CD1c-positive myeloid dendritic cell (primary cell): ENCODE measurements at regions not wholly inside any gene's neighbourhood (a gene's known extent, or its start where the extent isn't known, plus 50 kb on each side); places are given as distances from the start of the nearest gene placed in this dataset.

Experiments used
- DNase-seq: peaks from one replicate; pipeline ENCODE4 v3.0.0-alpha.2; 2016; ENCODE audit errors: extremely low spot score

DNA sequence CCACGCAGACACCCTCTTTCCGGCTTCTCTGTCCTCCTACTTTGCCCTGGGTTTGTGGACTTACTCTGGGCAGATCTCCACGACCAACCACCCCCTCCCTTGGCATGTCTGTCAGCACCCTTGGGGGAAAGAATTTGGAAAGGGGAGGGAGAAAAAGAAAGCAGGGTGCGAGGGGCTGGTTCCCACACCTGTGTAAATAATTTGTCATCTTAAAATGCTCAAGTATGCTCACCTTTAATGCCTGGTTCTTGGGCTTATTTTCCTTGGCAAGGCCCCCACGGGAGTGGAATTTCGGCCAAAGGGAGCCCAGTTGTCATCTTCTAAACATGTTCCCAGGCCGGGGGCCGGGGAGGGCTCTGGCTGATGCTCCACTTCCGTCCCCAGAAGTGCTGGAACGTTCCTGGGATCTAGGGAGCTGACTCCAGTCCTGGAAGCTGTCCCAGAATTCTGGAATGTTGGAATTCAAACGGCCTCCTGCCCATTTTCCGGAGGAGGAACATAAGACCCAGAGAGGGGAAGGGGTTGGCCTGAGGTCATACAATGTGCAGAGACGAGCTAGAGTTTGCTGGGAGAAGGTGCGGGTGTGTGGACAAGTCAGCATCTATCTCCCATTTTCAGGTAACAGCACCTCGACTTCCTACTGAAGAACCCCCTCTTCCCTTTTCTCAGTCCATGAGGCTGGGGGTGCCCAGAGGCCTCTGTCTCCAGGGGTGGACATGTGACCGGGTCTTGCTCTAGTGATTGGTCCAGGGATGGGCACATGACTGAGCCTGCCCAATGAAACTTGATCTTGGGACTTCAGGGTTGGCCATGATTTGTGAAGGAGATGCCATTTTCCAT lies 122.3 kb downstream of the CEBPB start:
- DNase-seq, result no peak

DNA sequence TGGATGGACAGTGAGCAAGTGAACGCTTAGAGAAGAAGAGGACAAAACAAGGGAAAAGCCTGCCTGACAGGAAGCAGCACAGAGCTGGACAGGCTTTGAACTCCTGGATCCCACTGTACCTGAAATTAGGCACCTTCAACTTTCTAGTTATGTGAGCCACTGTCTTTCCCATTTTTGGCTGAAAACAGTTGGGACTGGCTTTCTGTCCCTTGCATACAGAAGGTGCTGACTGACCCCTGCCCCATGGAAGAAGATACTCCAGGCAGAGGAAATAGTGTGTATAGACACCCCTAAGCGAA lies 122.8 kb downstream of the CEBPB start:
- no peak for DNase-seq

DNA sequence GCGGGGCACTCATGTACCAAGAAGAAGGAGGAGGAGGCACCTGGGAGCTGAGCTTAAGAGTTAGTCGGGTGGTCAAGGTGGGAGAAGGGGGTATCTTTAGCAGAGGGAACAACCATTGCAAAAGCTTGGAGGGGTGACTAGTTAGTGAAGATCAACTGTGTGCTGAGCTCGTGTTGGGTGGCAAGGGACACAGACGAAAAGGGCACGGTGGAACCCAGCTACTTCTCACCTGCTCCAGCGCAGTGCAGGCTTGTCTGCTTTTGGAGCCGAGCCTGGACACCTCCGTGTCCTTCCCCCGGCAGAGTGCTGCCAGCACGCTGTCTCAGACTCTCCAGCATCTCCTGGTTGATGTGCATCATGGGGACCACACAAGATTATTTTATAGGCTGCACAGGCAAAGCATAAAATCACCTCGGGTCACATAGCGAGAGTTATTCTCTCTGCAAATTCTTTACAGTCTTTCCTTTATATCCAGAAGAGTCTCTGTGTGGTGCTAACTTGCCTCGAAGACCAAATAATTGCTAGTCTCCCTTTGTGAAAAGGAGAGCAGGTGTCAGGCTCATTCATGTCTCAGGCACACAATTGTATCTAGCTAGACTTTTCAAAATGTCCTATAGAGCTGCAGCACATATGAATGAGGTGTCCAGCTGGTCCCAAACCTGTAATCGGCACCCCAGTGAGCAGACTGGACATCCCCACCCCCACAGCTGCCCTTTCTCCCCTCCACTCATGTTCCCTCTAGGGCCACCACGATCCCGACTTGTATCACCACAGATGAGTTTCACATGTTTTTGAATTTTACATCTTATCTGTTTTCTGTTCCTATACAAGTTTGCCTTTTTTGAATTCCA lies 123.4 kb downstream of the CEBPB start:
- no peak for DNase-seq

DNA sequence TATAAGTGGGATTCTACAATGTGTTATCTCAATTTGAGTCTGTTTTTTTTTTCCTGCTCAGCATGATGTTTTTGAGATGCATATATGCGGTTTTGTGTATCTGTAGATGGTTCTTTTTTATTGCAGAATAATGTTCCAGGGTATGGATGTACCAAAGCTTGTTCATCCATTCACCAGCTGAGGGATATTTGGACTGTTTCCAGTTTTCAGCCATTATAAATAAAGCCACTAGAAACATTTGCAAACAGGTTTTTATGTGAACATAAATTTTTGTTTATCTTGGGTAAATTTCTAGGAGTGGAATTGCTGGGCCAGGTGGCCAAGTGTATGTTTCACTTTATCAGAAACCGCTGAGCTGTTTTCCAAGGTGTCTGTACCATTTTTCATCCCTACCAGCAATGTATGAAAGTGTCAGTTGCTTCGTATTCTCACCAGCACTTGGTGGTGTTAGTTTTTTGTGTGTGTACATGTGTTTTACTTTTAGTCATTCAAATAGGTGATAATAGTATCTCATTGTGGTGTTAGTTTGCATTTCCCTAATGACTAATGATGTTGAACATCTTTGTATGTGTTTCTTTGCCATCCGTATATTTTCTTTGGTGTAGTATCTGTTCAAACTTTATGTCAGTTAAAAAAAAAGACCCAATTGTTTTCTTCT lies 124.2 kb downstream of the CEBPB start:
- DNase-seq, result no peak

DNA sequence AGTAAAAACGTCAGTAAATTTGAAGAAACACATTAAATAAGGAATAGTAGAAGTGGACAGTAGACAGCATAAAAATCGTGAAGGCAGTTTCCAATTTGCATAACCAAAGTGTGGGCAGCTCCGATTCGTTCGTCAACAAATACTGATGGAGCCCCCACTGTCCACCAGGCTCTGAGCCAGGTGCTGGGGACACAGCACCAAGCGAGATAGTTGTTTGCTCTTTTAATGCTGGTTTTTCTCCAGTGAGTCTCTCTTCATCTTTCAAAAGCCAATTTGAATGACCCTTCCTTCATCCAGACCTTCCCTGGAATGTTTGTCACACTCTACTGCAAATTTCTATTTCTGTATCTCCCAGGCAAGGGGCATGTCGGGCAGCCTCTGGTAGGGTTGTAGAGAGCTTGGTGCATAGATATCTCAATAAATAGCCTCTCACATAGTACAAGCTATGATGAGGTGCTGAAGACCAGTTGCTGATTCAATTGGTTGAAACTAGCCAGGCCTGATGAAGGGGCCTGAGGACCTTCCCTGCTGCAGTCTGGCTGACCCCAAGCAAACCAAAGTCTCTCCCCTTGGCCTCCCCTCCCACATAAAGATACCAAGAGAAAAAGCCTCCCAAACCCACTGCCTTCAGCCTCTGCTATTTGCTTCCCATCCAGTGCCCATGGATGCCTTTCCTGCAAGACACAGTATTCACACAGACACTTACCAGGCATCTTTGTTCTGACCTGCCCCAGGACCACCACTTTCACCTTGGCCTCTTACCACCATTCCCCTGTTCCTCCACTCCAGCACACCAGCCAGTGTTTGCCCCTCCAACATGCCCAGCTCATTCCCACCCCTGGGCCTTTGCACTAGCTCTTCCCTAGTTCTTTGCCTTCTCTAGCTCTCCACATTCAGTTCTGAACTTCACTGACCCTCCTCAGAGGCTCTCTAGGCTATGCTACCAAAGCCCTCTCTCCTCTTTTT lies 125.2 kb downstream of the CEBPB start:
- no peak for DNase-seq

DNA sequence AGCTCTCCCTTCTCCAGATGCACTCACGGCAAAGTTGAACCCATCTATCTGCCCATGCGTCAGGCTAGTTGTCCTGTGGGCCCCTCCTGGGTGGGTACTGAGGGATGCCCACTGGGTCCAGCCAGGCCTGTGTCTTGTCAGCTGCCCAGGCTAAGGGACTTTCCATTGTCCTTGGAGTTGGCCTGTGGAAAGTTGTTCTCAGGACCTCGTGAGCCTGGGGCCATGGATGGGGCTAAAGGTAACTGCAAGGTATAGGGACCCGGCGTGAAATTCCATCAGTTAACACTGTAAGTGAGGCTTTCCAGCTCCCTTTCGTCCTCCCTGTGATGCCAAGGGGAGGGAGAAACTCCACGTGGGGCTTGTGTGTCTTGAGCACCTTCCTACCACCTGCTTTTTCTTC lies 126.5 kb downstream of the CEBPB start:
- DNase-seq, result no peak

DNA sequence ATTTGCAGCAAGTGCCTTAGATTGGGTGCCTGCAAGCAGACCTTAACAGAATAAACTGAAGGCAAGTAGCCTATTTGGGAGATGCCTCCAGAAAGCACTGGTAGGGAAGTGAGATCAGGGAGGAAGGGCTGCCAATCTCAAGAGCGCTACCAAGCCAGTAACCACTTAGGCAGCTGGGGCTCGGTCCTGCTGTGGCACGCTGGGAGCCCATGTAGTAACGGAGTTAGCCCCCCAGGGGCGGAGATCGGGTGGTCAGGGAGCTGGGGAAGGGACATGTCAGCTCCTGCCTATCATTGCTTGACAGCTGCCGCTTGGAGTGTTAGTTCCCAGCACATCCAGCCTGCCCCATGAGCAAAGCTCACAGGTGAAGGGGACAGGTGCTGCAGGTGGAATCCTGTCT lies 127.0 kb downstream of the CEBPB start:
- peak; percentile 50 for DNase-seq

DNA sequence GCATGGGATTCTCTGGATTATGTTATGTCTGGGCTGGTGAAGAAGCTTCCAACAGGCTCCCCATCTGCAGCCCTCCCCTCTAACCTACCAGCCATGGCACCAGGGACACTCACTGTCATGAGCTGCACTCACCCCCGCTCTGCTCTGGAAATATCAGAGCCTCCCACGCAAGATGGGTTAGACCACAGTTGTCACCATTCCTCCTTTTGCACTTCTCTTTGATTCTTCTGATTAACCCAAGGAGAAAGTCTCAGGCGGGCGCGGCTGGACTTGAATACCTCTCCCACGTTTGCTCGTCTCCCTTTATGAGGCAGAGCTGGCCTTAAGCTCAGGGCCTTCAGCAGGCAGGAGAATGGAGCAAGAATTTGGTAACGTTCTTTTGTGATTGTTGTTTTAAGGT lies 128.1 kb downstream of the CEBPB start:
- peak; percentile 85 for DNase-seq

DNA sequence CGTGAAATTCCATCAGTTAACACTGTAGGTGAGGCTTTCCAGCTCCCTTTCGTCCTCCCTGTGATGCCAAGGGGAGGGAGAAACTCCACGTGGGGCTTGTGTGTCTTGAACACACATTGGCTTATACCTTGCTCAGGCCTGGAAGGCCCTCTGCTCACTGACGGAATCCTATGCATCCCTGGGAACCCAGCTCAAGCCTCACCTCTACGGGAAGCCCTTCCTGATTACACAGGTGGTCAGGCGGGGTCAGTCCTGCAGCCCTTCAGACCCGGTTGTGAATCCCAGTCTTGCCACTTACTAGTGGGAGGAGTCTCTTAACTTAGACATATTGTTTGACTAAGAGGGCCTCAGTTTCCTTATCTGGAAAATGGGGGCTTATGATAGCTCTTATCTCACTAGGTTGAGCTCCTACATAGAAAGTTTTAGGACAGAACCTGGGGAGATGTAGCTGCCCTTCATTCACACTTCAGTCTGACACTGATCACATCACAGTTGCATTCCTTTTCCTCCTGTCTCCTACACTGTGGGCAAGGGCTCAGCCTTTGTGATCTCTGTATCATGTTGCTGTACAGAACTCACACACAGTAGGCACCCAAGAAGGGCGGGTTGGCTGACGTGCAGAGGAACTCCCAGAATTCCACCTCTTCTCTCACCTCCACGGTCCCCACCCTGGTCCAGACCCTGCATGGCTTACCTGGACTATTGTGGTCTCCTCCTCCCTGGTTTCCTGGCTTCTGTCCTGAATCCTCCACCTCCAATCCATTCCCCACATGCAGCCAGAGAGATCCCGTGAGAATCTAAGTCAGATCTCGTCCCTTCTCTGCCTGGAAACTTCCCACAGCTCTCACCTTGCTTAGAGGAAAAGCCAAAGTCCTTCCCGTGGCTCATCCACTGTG lies 129.6 kb downstream of the CEBPB start:
- DNase-seq, result no peak

DNA sequence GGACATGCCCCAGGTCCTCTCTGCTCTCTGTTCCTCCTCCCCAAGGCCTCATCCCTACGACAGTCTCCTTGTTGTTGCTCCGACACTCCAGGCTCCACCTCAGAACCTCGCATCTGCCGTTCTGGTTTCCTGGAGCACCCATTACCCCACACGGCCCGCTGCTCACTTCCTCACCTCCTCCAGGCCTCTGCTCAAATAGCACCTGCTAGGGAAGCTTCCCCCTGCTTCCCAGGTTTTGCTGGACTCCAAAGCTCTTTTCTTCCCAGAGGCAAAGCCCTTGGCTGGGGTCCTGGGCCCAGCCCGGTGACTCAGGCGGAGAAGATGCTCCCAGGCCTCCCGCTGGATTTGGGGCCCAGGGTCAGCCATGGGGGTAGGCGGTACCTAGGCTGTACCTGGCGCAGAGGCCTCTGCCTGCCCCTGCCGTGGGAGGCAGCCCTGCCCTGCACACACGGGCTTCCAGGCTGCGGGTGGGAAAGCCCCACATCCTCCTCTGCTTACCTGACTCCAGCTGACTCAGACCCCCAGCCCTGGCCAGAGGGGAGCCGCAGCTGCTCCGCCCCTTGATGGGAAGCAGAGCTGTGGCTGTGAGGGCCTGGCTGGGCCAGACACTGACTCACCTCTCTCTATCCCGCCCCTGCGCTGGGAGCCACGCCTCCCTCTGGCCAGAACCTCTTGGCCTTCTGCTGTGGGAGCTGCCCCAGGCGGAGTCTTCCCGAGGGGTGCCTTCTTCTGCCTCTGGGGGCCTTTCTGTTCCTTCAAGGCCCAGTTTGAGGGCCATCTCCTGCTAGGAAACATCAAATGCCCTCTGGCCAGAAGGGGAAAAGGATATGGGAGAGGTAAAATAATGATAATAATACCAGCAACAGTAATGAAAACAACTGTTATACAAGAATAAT lies 130.5 kb downstream of the CEBPB start:
- peak; percentile 79 for DNase-seq

DNA sequence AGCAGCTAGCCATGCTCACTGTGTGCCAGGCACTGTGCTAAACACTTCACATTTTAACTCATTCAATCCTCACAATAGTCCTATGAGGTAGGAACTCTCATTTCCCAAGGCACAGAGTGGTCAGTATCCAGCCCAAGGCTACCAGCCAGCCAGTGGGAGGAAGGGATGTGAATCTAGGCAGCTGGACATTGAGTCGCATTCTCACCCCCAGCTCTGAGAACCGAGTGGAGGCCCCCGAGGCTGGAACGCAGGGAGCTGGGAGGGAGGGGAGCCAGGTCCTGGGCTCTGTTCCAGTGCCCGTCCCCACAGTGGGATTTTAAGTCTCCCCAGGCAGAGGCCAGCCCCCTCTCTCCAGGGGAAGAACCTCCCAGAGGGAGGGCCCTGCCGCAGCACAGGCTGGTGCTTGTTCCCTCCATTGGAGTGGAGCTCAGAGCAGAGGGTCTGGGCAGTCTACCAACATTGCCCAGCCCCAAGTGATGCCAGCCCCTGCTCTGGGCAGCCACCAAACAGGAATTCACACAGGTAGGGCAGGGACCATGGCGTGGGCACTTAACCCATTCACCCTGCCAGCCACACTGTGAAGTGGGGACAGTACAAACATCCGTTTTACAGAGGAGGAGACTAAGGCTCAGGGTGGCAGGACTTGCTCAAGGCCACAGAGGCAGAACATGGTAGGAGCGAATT lies 131.3 kb downstream of the CEBPB start:
- no peak for DNase-seq

DNA sequence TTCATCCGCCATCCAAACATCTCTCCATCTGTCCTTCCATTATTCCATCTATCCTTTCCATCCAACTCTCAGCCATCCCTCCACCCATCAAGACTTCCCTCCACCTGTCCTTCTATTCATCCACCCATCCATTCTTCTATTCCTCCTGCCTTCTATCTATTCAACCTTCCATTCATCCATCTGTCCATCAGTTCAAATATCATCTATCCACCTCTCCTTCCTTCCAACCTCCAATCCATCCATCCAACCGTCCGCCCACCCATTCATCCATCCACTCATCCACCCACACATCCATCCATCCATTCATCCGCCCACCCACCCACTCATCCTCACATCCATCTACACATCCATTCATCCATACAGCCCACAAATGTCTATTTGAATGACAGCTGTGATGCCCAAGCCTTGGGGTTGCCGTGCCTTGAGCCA lies 132.1 kb downstream of the CEBPB start:
- no peak for DNase-seq

DNA sequence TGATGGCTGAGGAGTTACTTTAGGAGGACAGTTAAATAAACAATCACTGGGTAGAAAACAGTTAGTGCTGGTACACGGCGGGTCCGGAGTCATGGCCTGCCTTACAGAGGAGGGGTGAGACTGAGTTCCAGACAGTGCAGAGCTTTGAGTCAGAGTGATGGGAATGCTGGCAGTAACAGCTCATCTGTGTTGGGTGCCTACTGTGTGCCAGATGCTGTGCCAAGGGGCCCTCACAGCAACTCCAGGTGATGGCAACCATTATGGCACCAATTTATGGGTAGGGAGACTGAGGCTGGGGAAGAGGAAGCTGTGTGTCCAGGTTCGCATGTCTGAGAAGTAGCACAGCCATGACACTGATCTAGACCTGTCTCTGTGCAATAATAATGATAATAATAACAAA lies 132.6 kb downstream of the CEBPB start:
- DNase-seq, result no peak

DNA sequence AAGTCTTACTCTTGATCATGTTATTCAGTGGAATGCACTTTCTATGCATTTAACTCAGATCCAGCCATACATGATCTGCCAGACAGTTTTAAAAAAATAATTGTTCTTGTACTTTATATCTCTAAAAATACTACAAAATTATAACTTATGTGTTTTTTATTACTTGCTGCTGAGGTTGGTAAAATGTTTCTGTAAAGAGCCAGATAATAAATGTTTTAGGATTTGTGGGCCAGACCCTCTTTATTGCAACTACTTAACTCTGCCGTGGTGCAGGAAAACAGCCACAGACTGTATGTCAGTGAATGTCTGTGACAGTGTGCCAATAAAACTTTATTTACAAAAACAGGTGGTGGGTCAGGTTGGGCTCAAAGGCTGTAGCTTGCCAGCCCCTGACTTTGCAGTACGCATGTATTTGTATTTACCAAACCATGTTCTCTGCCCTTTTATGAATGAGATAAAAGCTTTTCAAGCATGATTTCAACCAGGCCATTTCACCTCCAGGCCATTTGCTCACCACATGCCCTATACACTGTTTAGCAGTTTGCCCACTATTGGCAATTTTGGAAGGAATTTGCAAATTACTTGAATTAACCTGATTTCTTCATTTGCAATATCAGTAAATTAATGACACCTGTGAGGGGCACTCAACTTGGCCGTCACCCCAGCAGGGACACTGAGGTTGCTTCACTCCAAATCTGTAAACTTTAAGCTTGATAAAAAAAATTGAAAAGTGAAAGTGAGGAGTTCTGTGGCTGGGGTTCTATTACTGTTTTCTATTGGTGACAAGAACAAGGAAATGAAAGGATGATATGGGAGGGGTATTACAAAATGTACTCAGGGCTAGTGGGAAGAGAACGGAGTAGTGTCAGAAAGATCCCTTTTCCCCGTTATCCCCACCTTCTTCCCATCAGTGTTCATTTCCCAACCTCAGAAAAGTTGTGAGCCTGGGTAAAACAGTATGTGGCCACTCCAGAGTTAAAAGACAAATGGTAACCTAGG lies 133.4 kb downstream of the CEBPB start:
- DNase-seq, result peak; percentile 31

DNA sequence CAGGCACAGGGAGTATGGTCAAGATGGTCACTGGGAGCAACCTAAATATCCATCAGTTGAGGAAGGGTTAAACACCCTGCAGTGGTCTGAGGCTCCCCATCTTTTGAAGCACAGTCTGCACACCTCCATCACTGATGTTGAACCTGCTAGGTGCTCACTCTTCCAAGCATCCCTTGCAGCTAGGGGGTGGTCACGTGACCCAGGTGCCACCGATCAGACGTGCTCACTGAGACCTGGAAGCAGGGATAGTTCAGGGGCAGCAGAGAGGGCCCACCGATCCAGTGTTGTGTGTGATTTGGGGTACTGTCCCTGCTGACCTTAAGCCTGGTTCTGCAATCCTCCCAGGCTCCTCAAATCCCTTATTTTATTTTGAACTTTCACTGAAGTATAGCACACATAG lies 134.6 kb downstream of the CEBPB start:
- no peak for DNase-seq

DNA sequence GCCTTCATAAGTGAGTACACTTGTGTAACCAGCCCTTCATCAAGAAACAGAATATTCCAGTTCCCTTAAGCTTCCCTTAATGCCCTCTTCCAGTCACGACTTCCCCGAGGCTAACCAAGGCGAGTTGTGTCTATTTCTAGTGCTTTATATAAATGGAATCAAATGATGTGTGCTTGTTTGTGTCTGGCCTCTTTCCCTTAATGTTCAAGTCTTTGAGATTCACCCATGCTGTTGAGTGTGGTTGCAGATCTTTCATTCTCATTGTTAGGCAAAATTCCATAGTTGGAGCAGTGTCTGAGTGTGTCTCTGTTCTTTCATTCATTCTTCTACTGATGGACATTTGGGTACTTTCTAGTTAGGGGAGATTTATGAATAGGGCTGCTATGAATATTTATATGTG lies 135.0 kb downstream of the CEBPB start:
- DNase-seq, result no peak

DNA sequence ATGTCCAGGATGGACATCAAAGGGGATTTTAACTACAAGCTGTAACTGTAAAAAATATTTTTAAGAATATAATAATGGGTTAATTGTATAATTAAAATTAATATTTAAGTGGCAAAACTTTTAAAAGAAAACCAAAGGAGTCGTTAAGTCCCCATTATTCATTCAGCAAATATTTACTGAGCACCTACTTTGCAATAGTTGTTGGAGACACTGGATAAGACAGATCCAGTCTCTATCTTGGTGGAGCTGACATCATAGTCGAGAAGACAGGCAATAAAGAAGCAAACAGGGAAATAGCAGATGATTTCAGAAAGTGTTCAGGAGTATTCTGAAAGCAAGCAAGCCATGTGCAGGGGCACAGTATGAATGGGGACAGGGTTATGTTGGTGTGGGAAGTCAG lies 137.0 kb downstream of the CEBPB start:
- DNase-seq, result no peak
